Omental fat pad (tissue), 3 donors: ENCODE measurements at regions not wholly inside any gene's neighbourhood (a gene's known extent, or its start where the extent isn't known, plus 50 kb on each side); places are given as distances from the start of the nearest gene placed in this dataset.

Source experiments
- ATAC-seq: fragments of 150-250 bp; one replicate; pipeline ENCODE4 v1.9.1; 2016; ENCODE audit warnings: mild to moderate bottlenecking, moderate library complexity; ENCODE audit not compliant: low FRiP score
- DNase-seq: peaks from one replicate; pipeline ENCODE4 v3.0.0-alpha.2; 2019; ENCODE audit warnings: low spot score
- TF ChIP-seq, protein P1 (sequence below), 3 donors: fragments of 450-650 bp; IDR thresholded peaks; one replicate each; pipeline ENCODE4 v1.5.1; 2016 to 2017; ENCODE audit warnings: antibody characterized with exemption in 3 of 3, mild to moderate bottlenecking in 3 of 3, moderate library complexity in 2 of 3

DNA sequence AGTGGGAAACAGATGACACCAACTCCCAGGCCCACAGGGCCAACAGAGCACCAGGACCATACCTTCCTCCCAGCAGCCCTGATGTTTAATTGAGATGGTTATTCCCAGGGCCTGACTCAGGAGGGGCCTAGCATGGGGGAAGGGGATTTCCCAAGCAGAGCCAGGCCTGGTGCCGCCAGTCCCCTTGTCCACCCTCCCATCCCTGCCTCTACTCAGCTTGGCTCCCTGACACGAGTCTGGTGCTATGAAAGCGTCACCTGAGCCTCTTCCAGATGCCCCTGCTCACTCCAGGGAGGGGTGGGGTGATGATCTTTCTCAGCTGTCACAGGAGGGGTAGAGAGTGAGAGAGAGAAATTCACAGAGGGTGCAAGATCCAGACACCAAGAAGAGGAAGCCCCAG lies 72.7 kb downstream of the EFNB1 start:
- DNase-seq (no peak), ATAC-seq (no peak)
- TF ChIP-seq, protein P1, sequence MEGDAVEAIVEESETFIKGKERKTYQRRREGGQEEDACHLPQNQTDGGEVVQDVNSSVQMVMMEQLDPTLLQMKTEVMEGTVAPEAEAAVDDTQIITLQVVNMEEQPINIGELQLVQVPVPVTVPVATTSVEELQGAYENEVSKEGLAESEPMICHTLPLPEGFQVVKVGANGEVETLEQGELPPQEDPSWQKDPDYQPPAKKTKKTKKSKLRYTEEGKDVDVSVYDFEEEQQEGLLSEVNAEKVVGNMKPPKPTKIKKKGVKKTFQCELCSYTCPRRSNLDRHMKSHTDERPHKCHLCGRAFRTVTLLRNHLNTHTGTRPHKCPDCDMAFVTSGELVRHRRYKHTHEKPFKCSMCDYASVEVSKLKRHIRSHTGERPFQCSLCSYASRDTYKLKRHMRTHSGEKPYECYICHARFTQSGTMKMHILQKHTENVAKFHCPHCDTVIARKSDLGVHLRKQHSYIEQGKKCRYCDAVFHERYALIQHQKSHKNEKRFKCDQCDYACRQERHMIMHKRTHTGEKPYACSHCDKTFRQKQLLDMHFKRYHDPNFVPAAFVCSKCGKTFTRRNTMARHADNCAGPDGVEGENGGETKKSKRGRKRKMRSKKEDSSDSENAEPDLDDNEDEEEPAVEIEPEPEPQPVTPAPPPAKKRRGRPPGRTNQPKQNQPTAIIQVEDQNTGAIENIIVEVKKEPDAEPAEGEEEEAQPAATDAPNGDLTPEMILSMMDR (IDR thresholded peaks at IDR 0.05) = no peak

DNA sequence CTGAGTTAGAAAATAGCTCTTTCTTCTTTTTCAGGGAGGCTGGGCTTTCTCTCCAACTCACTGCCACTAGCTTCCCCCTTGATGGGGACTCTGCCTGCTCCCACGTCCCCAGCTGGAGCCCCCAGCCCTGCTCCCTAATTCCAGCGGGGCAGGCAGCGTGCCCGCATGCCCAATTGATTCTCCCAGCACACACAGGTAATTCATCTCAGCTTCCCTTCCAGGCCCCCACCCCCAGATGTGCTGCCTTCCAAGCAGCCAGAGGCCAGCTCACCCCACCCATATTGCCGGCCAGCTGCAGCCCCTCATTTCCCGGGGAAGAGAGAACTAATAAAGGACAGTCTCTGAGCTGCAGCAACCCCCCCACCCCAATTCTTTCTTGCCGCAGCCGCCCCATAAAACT lies 69.8 kb downstream of the EFNB1 start:
- ATAC-seq (no peak), DNase-seq (no peak)
- TF ChIP-seq, protein P1 (IDR thresholded peaks at IDR 0.05) = no peak

DNA sequence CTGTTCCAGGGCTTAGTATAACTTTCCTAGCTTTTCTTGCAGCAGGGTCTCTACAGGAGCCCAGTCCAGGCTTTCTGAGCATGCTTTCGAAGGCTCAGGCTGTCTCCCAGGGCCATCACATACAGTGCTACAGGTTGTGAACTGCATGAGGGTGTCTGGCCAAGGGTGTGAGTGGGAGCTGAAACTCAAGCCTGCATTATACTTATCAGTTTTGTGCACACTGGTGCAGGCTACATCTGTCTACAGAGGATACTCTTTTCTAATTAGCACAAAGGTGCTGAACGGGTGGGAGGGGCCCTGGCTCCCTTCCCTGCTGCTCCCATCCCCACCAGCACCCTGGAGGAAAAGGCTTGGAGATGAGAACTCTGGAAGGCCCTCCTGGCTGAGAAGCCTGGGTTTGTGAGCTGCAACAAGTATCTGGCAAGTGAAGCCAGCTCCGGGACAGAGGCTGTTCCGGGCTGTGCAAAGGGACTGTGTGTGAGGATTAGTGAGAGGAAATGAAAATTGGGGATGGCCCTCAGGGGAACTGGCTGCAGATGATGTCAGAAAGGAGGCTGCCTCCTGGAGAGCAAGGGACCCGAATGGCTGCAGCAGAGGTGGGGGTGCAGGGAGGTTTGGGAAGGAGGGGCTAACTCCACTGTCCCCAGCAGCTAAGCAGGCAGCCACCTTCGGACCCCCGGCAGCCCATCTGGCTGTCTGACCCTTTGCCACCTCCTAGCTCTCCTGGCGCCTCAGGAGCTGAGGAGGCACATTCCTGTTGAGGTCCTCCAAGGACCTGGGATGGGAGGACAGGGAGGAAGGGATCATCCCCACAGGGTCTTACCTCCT lies 68.5 kb downstream of the EFNB1 start:
- no peak for ATAC-seq
- DNase-seq = no peak
- TF ChIP-seq, protein P1 (IDR thresholded peaks at IDR 0.05) = no peak

DNA sequence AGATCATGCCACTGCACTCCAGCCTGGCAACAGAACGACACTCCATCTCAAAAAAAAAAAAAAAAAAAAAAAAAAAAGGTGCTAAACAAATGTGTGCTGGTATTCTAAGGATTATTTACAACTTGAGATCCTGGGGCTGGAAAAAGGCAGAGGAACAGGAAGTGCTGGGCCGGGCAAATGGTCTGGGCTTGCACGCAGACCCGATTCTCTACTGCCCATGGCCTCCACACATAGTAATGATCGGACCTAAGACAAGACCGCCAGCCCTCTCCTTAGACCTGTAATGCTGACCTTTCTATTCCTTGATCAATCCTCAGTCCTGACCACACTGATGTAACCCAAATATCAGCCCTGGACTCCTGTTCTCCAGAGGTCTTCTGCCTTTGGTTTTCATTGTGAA lies 67.8 kb downstream of the EFNB1 start:
- DNase-seq = no peak
- TF ChIP-seq, protein P1 (IDR thresholded peaks at IDR 0.05) = no peak
- ATAC-seq = no peak

DNA sequence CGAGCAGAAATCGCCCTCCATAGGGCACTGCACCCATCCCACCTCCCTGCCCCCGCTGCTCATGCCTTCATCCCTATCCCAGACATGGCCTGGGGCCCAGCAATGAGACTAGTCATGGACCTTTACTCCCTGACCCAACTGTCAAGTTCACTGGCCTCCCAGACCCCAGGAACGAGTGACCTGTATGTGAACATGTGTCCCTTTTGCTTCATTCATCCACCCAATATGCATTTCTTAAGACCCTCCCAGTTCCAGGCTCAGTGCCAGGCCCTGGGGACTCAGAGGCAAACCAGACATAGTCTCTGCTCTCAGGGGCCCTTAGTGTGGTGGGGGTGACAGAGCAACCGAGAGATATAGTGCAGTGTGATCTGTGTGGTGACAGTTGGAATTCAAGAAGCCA lies 67.0 kb downstream of the EFNB1 start:
- ATAC-seq (no peak), DNase-seq (no peak)
- TF ChIP-seq, protein P1 (IDR thresholded peaks at IDR 0.05) = no peak

DNA sequence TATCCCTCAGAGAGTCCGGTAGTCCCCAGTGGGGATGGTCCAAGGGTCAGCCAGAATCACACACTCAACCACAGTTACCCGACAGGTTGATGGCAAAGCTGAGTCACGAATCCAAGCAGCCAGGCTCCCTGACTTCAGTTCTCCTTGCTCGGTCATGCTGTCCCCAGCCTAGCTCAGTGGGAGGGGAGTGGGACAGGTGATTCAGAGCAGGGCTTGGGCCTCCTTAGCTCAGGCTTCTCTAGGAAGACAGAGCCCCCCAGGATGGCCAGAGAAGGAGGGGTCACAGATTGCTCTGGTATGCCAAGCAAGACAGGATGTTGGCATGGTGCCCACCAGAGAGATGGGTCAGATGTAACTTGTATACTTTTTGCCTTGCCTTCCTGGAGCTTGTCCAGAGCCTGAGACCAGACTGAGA lies 66.5 kb downstream of the EFNB1 start:
- peak; percentile 62 for ATAC-seq
- DNase-seq = peak; percentile 45
- TF ChIP-seq, protein P1 (IDR thresholded peaks at IDR 0.05) = no peak
